CD4-positive, CD25-positive, alpha-beta regulatory T cell (primary cell): ENCODE measurements at regions not wholly inside any gene's neighbourhood (a gene's known extent, or its start where the extent isn't known, plus 50 kb on each side); places are given as distances from the start of the nearest gene placed in this dataset.

ENCODE experiments used
- ATAC-seq, 2 donors: fragments of 150-1000 bp; cut with Tn5 transposase; one replicate each; pipeline ENCODE4 v1.10.0; 2021; ENCODE audit warnings: low read depth in 2 of 2, moderate number of reproducible peaks in 2 of 2, moderate library complexity in 1 of 2
- DNase-seq, 3 donors: peaks; one replicate each; pipeline versions ENCODE4 v3.0.0 to v3.0.0-alpha.2; 2012 to 2022; ENCODE audit warnings: mixed read lengths in 1 of 3
- H3K27ac ChIP-seq: one replicate; pipeline ENCODE4 v1.7.0; 2013; ENCODE audit warnings: mild to moderate bottlenecking, low read length; ENCODE audit not compliant: insufficient read depth, poor library complexity, severe bottlenecking
- H3K27me3 ChIP-seq: one replicate; pipeline ENCODE4 v1.7.0; 2013; ENCODE audit warnings: low read length; ENCODE audit not compliant: control insufficient read depth, insufficient read depth
- H3K36me3 ChIP-seq: one replicate; pipeline ENCODE4 v1.7.0; 2013; ENCODE audit warnings: mild to moderate bottlenecking, low read length, moderate library complexity; ENCODE audit not compliant: control insufficient read depth, insufficient read depth
- H3K4me1 ChIP-seq: 2 replicates; pipeline ENCODE4 v1.7.0; 2013; ENCODE audit warnings: mild to moderate bottlenecking, low read length; ENCODE audit not compliant: insufficient read depth, control insufficient read depth, poor library complexity, severe bottlenecking
- H3K4me3 ChIP-seq: one replicate; pipeline ENCODE4 v1.7.0; 2013; ENCODE audit warnings: low read depth, mild to moderate bottlenecking, low read length, moderate library complexity
- H3K9me3 ChIP-seq, 2 experiments: 1 replicate in 1 of 2; 2 replicates in 1 of 2; pipeline ENCODE4 v1.7.0; 2013; ENCODE audit warnings: low read length in 2 of 2, mild to moderate bottlenecking in 1 of 2, moderate library complexity in 1 of 2; ENCODE audit not compliant: control insufficient read depth in 2 of 2
- H3K27ac Mint-ChIP-seq, 3 donors: one replicate each; pipeline ENCODE4 v1.8.0; 2020 to 2022; ENCODE audit warnings: mild to moderate bottlenecking in 3 of 3, mixed read lengths in 3 of 3, moderate library complexity in 2 of 3
- H3K27me3 Mint-ChIP-seq: one replicate; pipeline ENCODE4 v1.8.0; 2022; ENCODE audit warnings: mild to moderate bottlenecking, mixed read lengths
- H3K36me3 Mint-ChIP-seq: one replicate; pipeline ENCODE4 v1.8.0; 2020; ENCODE audit warnings: mixed read lengths
- H3K4me1 Mint-ChIP-seq, 4 donors: one replicate each; pipeline ENCODE4 v1.8.0; 2020 to 2022; ENCODE audit warnings: mixed read lengths in 4 of 4, mild to moderate bottlenecking in 1 of 4
- H3K4me3 Mint-ChIP-seq, 4 donors: one replicate each; pipeline ENCODE4 v1.8.0; 2020 to 2022; ENCODE audit warnings: mild to moderate bottlenecking in 4 of 4, mixed read lengths in 4 of 4, moderate library complexity in 3 of 4
- H3K9me3 Mint-ChIP-seq, 7 donors: one replicate each; pipeline ENCODE4 v1.8.0; 2020 to 2022; ENCODE audit warnings: mixed read lengths in 7 of 7, mild to moderate bottlenecking in 3 of 7, moderate library complexity in 2 of 7

DNA sequence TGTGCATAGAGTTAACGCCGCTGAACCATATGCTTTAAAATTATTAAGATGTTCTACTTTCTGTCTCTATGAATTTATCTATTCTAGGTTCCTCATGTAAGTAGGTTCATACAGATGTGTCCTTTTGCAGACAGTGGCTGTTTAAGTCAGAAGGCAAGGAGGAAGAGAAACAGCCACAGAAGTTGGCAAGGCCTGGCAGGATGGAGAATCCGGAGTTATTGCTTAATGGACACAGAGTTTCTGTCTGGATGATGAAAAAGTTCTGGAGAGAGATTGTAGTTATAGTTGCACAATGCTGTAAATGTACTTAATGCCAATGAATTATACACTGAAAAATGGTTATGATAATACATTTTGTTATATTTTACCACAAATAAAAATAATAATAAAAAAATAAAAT is 283.6 kb upstream of the CNR1 start:
- no peaks in the 10 kb centered on the region for H3K36me3 ChIP-seq
- ATAC-seq (no peak), DNase-seq (no peak)
- no peaks in the 10 kb centered on the region for H3K36me3 Mint-ChIP-seq
- H3K4me1 ChIP-seq: no peaks in the 10 kb centered on the region
- H3K27me3 Mint-ChIP-seq: peaks cover 4% of the 10 kb centered on the region
- no peaks in the 10 kb centered on the region for H3K4me1 Mint-ChIP-seq
- no peak overlapping the region for H3K4me3 Mint-ChIP-seq
- H3K9me3 Mint-ChIP-seq: peaks cover 0 to 9% (median 0%) of the 10 kb centered on the region in 7 donors
- no peaks in the 10 kb centered on the region for H3K9me3 ChIP-seq
- no peak overlapping the region for H3K4me3 ChIP-seq
- no peak overlapping the region for H3K27ac ChIP-seq
- no peaks in the 10 kb centered on the region for H3K27me3 ChIP-seq
- H3K27ac Mint-ChIP-seq: no peak overlapping the region

DNA sequence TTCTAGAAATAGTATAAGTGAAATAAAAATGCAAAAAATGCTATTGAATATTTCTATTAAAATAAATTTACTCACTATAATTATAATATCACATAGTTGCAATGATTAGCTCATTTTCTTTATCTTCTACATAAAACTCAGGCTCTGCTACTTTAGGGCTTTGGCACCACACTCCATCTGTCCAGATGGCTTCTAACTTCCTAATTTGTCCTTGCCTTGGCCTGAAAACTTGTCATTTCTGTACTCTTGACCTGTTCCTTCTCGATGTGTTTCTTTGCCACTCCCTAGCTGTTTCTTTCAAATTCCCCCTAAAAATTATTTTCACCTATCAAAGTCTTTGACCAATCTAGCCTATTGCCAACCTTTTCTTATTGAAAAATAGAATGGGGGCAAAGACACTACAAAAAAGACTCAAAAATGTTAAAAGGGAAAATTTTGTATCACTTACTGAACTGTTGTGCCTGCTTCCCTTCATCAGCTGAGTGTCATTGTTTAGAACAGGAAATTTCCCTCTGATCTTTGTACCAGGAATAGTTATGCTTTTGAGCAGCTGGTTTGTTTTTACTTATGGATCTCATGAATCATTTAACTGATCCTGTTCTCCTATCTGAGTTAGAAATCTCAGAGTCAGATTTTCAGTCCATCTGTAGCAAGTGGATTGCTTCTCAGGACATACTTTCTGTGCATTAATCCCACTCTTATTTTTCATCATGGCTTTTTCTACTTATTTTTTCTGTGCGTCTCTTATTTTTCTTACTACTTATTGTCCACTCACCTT is 279.2 kb upstream of the CNR1 start:
- Histone ChIP-seq H3K36me3 (no peaks in the 10 kb centered on the region), H3K4me3 (no peak overlapping the region), H3K9me3 (no peaks in the 10 kb centered on the region), H3K27me3 (no peaks in the 10 kb centered on the region), H3K4me1 (no peaks in the 10 kb centered on the region), H3K27ac (no peak overlapping the region)
- no peaks in the 10 kb centered on the region for H3K36me3 Mint-ChIP-seq
- H3K4me1 Mint-ChIP-seq: no peaks in the 10 kb centered on the region
- ATAC-seq: no peak
- DNase-seq: no peak
- H3K9me3 Mint-ChIP-seq: peaks cover 0 to 5% (median 0%) of the 10 kb centered on the region in 7 donors
- no peak overlapping the region for H3K27ac Mint-ChIP-seq
- no peaks in the 10 kb centered on the region for H3K27me3 Mint-ChIP-seq
- H3K4me3 Mint-ChIP-seq: no peak overlapping the region

GRCh38 chr6:88443554-88443953 is 277.4 kb upstream of the CNR1 start:
- H3K9me3 ChIP-seq: no peaks in the 10 kb centered on the region
- no peak overlapping the region for H3K4me3 ChIP-seq
- Mint-ChIP-seq H3K27me3 (no peaks in the 10 kb centered on the region), H3K36me3 (no peaks in the 10 kb centered on the region), H3K4me1 (no peaks in the 10 kb centered on the region), H3K4me3 (no peak overlapping the region), H3K27ac (no peak overlapping the region), H3K9me3 (peaks cover 0 to 5% (median 0%) of the 10 kb centered on the region in 7 donors)
- H3K4me1 ChIP-seq: no peaks in the 10 kb centered on the region
- no peak for ATAC-seq
- no peak for DNase-seq
- no peaks in the 10 kb centered on the region for H3K27me3 ChIP-seq
- H3K27ac ChIP-seq: no peak overlapping the region
- no peaks in the 10 kb centered on the region for H3K36me3 ChIP-seq

- ATAC-seq: no peak
- H3K27ac Mint-ChIP-seq: no peak overlapping the region
These were observed 276.6 kb upstream of the CNR1 start for GRCh38 chr6:88442737-88443136.

GRCh38 chr6:88441346-88441745 is 275.2 kb upstream of the CNR1 start:
- H3K9me3 ChIP-seq: no peaks in the 10 kb centered on the region
- no peak overlapping the region for H3K27ac ChIP-seq
- Mint-ChIP-seq H3K4me1 (no peaks in the 10 kb centered on the region), H3K27me3 (no peaks in the 10 kb centered on the region), H3K4me3 (no peak overlapping the region), H3K36me3 (no peaks in the 10 kb centered on the region), H3K9me3 (peaks cover 0 to 3% (median 0%) of the 10 kb centered on the region in 7 donors), H3K27ac (no peak overlapping the region)
- no peaks in the 10 kb centered on the region for H3K36me3 ChIP-seq
- DNase-seq (no peak), ATAC-seq (no peak)
- no peaks in the 10 kb centered on the region for H3K27me3 ChIP-seq
- H3K4me1 ChIP-seq: no peaks in the 10 kb centered on the region
- H3K4me3 ChIP-seq: no peak overlapping the region

More at GRCh38 chr6:88442737-88443136, 276.6 kb upstream of the CNR1 start:
- DNase-seq: no peak
- Mint-ChIP-seq H3K36me3 (no peaks in the 10 kb centered on the region), H3K9me3 (peaks cover 0 to 3% (median 0%) of the 10 kb centered on the region in 7 donors), H3K4me1 (no peaks in the 10 kb centered on the region), H3K4me3 (no peak overlapping the region), H3K27me3 (no peaks in the 10 kb centered on the region)
- no peaks in the 10 kb centered on the region for H3K27me3 ChIP-seq
- H3K4me3 ChIP-seq: no peak overlapping the region
- no peaks in the 10 kb centered on the region for H3K9me3 ChIP-seq
- H3K27ac ChIP-seq: no peak overlapping the region
- H3K36me3 ChIP-seq: no peaks in the 10 kb centered on the region
- no peaks in the 10 kb centered on the region for H3K4me1 ChIP-seq

DNA sequence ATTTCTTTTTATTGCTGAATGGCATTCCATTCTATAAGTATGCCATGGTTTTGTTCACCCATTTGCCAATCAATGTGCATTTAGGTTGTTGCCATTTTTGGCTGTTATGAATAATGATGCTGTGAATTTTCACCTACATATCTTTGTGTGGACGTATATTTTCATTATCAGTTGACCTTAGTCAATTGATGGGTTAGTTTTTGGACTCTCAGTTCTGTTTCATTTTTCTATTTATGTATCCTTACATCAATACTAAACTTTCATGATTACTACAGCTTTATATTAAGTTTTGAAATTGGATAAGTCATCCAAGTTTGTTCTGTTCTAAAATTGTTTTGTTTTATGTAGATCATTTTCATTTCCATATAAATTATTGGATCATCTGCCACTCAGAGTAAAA is 261.9 kb upstream of the CNR1 start:
- no peaks in the 10 kb centered on the region for H3K27me3 ChIP-seq
- no peak overlapping the region for H3K27ac ChIP-seq
- Mint-ChIP-seq H3K4me1 (no peaks in the 10 kb centered on the region), H3K9me3 (peaks cover 0 to 3% (median 1%) of the 10 kb centered on the region in 7 donors), H3K27me3 (peaks cover 7% of the 10 kb centered on the region), H3K36me3 (no peaks in the 10 kb centered on the region), H3K27ac (no peak overlapping the region), H3K4me3 (no peak overlapping the region)
- H3K4me1 ChIP-seq: no peaks in the 10 kb centered on the region
- no peak overlapping the region for H3K4me3 ChIP-seq
- DNase-seq: no peak
- H3K36me3 ChIP-seq: no peaks in the 10 kb centered on the region
- ATAC-seq: no peak
- H3K9me3 ChIP-seq: no peaks in the 10 kb centered on the region

DNA sequence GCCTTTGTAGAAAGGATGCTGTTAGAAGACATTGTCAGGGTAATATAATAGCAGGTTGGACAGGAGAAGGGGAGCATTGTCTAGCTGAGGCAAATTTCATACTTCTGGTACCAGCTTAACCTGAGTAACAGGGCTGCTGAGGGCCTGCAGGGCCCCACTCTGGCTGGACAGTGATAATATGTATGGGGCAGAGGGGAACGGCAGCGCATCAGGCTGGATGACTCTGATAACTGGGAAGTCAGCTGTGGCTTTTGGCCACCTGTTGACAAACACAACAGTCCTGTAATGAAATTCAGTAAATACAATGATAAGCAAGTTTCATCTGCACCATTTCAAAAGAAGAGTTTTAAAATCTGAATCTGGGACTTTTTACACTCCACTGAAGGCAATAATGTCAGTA is 259.9 kb upstream of the CNR1 start:
- no peak overlapping the region for H3K4me3 ChIP-seq
- H3K36me3 ChIP-seq: no peaks in the 10 kb centered on the region
- H3K27ac Mint-ChIP-seq: no peak overlapping the region

DNA sequence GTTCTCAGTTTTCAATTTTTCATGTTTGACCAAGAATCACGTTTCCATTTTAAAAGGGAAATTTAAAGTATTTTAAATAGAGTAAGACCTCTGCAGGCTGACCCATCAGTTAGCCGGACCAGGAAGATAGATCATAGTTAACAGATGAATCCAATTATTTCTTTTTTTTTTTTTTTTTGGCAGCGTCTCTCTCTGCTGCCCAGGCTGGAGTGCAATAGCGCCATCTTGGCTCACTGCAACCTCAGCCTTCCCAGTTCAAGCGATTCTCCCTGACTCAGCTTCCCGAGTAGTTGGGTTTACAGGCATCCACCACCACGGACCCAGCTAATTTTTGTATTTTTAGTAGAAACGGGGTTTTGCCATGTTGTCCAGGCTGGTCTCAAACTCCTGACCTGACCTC is 256.7 kb upstream of the CNR1 start:
- H3K27me3 Mint-ChIP-seq: peaks cover 4% of the 10 kb centered on the region
- Histone ChIP-seq H3K36me3 (no peaks in the 10 kb centered on the region), H3K27ac (no peak overlapping the region), H3K4me1 (no peaks in the 10 kb centered on the region), H3K27me3 (no peaks in the 10 kb centered on the region), H3K4me3 (no peak overlapping the region), H3K9me3 (no peaks in the 10 kb centered on the region)
- DNase-seq (no peak), ATAC-seq (no peak)
- H3K4me1 Mint-ChIP-seq: no peaks in the 10 kb centered on the region
- H3K9me3 Mint-ChIP-seq: peaks cover 0 to 4% (median 0%) of the 10 kb centered on the region in 7 donors
- no peak overlapping the region for H3K4me3 Mint-ChIP-seq
- H3K36me3 Mint-ChIP-seq: no peaks in the 10 kb centered on the region
- H3K27ac Mint-ChIP-seq: no peak overlapping the region

More for the DNA sequence above, 259.9 kb upstream of the CNR1 start:
- Mint-ChIP-seq H3K27me3 (peaks cover 6% of the 10 kb centered on the region), H3K4me3 (no peak overlapping the region), H3K4me1 (no peaks in the 10 kb centered on the region), H3K36me3 (no peaks in the 10 kb centered on the region), H3K9me3 (peaks cover 0 to 2% (median 0%) of the 10 kb centered on the region in 7 donors)
- DNase-seq: no peak
- no peak for ATAC-seq
- no peaks in the 10 kb centered on the region for H3K27me3 ChIP-seq
- no peaks in the 10 kb centered on the region for H3K4me1 ChIP-seq
- no peak overlapping the region for H3K27ac ChIP-seq
- H3K9me3 ChIP-seq: no peaks in the 10 kb centered on the region
